ENCODE measurements at regions not wholly inside any gene's neighbourhood (a gene's known extent, or its start where the extent isn't known, plus 50 kb on each side); places are given as distances from the start of the nearest gene placed in this dataset.
"Not testable (repeated sequence)": the region's sequence is repeated elsewhere in the genome, so short reads cannot be mapped to it uniquely, and the experiment has no call there.

DNA sequence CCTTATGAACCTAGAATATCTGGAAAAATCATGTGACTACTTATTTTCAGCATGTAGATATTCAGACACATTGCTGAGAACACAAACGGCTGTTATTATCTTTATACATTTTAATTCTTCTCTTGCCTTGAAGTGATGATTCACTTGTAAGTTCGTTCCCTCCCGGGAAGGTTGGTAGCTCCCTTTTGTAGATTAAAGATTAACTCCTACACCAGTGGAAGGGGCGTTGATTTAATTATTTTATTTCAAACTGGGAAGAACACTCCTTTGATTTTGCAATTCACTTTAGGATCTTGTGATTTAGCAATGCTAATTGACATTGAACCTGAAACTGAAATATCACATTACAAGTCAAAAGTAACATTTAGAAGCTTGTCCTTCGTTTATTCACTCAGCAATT is 103.4 kb downstream of the VCY start:
- Histone ChIP-seq H3K27me3 (ENCODE audit: control insufficient read depth, insufficient read depth, low read length) (no peaks in the 10 kb centered on the region), H3K4me3 (ENCODE audit: low read depth, low read length) (no peak overlapping the region), H3K36me3 (ENCODE audit: control insufficient read depth, insufficient read depth, low read length) (no peaks in the 10 kb centered on the region)
- DNase-seq (ENCODE audit: low read depth) (no peak), FAIRE-seq (no peak)
- no peak for TF ChIP-seq CTCF (IDR thresholded peaks at IDR 0.05; ENCODE audit: insufficient read depth, low read length, severe bottlenecking)

DNA sequence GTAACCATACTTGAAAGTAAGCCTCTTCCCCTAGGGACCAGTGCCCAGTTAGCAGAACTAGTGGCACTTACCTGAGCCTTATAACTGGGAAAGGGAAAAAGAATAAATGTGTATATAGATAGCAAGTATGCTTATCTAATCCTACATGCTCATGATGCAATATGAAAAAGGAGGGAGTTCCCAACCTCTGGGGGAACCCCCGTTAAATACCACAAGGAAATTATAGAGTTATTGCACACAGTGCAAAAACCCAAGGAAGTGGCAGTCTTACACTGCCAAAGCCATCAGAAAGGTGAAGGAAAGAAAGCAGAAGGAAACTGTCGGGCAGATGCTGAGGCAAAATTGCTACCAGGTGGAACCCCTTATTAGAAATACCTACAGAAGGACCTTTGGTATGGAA is 92.2 kb downstream of the VCY start:
- DNase-seq (ENCODE audit: low read depth); H3K27me3 ChIP-seq (ENCODE audit: control insufficient read depth, insufficient read depth, low read length); H3K4me3 ChIP-seq (ENCODE audit: low read depth, low read length); H3K36me3 ChIP-seq (ENCODE audit: control insufficient read depth, insufficient read depth, low read length); FAIRE-seq: not testable (repeated sequence)

DNA sequence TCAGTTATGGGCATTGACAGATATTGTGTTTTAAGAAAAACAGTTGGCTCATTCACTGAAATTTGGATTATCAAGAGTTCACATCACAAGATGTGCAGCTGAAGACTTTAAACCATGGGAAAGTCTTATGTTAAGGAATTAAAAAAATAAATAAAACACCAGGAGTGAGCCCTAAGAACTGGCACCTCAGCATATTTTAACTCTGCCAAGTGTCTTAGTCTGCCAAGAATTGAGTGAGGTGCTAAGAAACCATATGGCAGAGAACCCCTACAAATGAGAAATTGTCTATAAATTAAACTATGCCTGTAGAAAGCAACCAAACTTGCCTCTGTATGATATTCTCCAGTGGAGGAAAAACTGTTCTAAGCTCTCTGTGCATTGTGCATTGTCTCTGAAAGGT is 78.5 kb downstream of the VCY start:
- TF ChIP-seq CTCF (IDR thresholded peaks at IDR 0.05; ENCODE audit: insufficient read depth, low read length, severe bottlenecking), result no peak
- H3K36me3 ChIP-seq (ENCODE audit: control insufficient read depth, insufficient read depth, low read length), result no peaks in the 10 kb centered on the region
- no peak for FAIRE-seq
- no peak overlapping the region for H3K4me3 ChIP-seq (ENCODE audit: low read depth, low read length)
- H3K27me3 ChIP-seq (ENCODE audit: control insufficient read depth, insufficient read depth, low read length), result no peaks in the 10 kb centered on the region
- no peak for DNase-seq (ENCODE audit: low read depth)

DNA sequence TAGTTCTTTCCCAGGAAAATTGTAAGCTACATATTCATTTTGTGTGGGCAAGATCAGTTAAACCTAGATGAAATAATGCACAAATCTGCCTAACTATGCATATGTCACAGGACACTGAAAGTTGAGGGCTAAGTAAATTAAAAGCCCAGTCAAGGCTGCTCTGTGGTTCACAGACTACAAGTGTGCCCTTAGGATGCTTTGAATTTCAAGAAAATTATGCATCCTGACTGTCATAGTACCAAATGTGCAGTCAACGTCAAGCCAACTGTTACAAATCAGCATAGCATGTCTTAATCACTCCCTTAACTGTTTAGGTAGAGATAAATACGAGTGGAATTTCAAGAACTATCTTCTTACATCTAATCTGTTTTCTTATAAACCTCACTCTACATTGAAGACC is 55.8 kb downstream of the VCY start:
- H3K27me3 ChIP-seq (ENCODE audit: control insufficient read depth, insufficient read depth, low read length); H3K4me3 ChIP-seq (ENCODE audit: low read depth, low read length); DNase-seq (ENCODE audit: low read depth); H3K36me3 ChIP-seq (ENCODE audit: control insufficient read depth, insufficient read depth, low read length); FAIRE-seq: not testable (repeated sequence)

Measured in bronchial epithelial cell (primary cell).